Panc1 (cell line): ENCODE measurements at regions not wholly inside any gene's neighbourhood (a gene's known extent, or its start where the extent isn't known, plus 50 kb on each side); places are given as distances from the start of the nearest gene placed in this dataset.

Experiments used
- ATAC-seq: fragments of 200-7000 bp; cut with Tn5 transposase; 2 replicates; pipeline ENCODE4 v1.9.1; 2020; ENCODE audit warnings: mild to moderate bottlenecking, moderate library complexity
- BruUV-seq: library from RNA; stranded (reverse); fragments of 400-500 nt; replicated peaks from 2 replicates; lab custom pipeline; 2021; lab: Mats Ljungman, UMichigan
- CTCF ChIA-PET: fragments of 300-600 bp; sonication (Branson Sonifier 250); formaldehyde crosslinking; loops from one replicate; lab custom pipeline; 2022; ENCODE audit warnings: antibody characterized with exemption; lab: Charles Lee
- POLR2A ChIA-PET: fragments of 300-600 bp; sonication (Branson Sonifier 250); formaldehyde crosslinking; loops from one replicate; lab custom pipeline; 2022; ENCODE audit warnings: antibody characterized with exemption; lab: Charles Lee
- DNase-seq: peaks from one replicate; pipeline ENCODE4 v3.0.0-alpha.2; 2010; ENCODE audit warnings: low read depth, low spot score
- H3K27ac ChIP-seq: 2 replicates; pipeline ENCODE4 v1.5.1; 2011; ENCODE audit warnings: mild to moderate bottlenecking, low read length, inconsistent platforms
- H3K27me3 ChIP-seq: fragments of 200-500 bp; sonication (Bioruptor generic); 2 replicates; pipeline ENCODE4 v1.6.0; 2014; ENCODE audit warnings: low read length, inconsistent platforms; ENCODE audit not compliant: control insufficient read depth, insufficient read depth
- H3K36me3 ChIP-seq: fragments of 200-500 bp; sonication (Bioruptor generic); 2 replicates; pipeline ENCODE4 v1.5.1; 2014; ENCODE audit warnings: inconsistent platforms, mild to moderate bottlenecking, low read length, moderate library complexity; ENCODE audit not compliant: control insufficient read depth, insufficient read depth
- H3K4me1 ChIP-seq: 2 replicates; pipeline ENCODE4 v1.5.1; 2011; ENCODE audit warnings: inconsistent platforms, mild to moderate bottlenecking, low read length, moderate library complexity; ENCODE audit not compliant: control insufficient read depth, insufficient read depth
- H3K4me3 ChIP-seq, 2 experiments: 2 replicates each; pipeline ENCODE4 v1.5.1; 2011 to 2012; ENCODE audit warnings: low read depth in 2 of 2, low read length in 2 of 2, mild to moderate bottlenecking in 2 of 2, inconsistent platforms in 1 of 2, moderate library complexity in 1 of 2
- H3K9me3 ChIP-seq: fragments of 200-500 bp; sonication (Bioruptor generic); 2 replicates; pipeline ENCODE4 v1.5.1; 2014; ENCODE audit warnings: low read depth, mild to moderate bottlenecking, inconsistent platforms, low read length, moderate library complexity; ENCODE audit not compliant: control insufficient read depth, insufficient read depth
- POLR2AphosphoS5 ChIP-seq: IDR thresholded peaks from 2 replicates; pipeline ENCODE4 v1.6.1; 2012; ENCODE audit warnings: mild to moderate bottlenecking, low read depth, low read length, moderate library complexity
- SIN3A ChIP-seq: IDR thresholded peaks from 2 replicates; pipeline ENCODE4 v1.6.1; 2012; ENCODE audit warnings: low read depth, mild to moderate bottlenecking, low read length, moderate library complexity, borderline replicate concordance; ENCODE audit not compliant: insufficient read depth
- TCF7L2 ChIP-seq: IDR thresholded peaks from 2 replicates; pipeline ENCODE4 v1.6.1; 2011; ENCODE audit warnings: mild to moderate bottlenecking, low read depth, low read length, inconsistent platforms
- in situ Hi-C: cut with HindIII; loops from 2 replicates; pipeline ENCODE4 v1.10.0; 2016; ENCODE audit warnings: low sequenced_read_pairs, low pct_unique_long_range_greater_than_20kb
- intact Hi-C: fragments of 100-400 bp; cut with micrococcal nuclease; formaldehyde crosslinking; loops from one replicate; pipeline ENCODE4 v1.10.0; 2022; ENCODE audit not compliant: unreplicated experiment
- TF ChIP-seq, protein P1 (sequence below): fragments of 450-650 bp; IDR thresholded peaks from 2 replicates; pipeline ENCODE4 v1.5.1; 2017; ENCODE audit warnings: mild to moderate bottlenecking
- TF ChIP-seq, protein P2 (sequence below), 2 experiments: IDR thresholded peaks; 2 replicates each; pipeline ENCODE4 v1.6.1; 2011 to 2012; ENCODE audit warnings: low read depth in 2 of 2, control low read depth in 1 of 2, low read length in 1 of 2, mild to moderate bottlenecking in 1 of 2, moderate library complexity in 1 of 2; ENCODE audit not compliant: insufficient read depth in 1 of 2

DNA sequence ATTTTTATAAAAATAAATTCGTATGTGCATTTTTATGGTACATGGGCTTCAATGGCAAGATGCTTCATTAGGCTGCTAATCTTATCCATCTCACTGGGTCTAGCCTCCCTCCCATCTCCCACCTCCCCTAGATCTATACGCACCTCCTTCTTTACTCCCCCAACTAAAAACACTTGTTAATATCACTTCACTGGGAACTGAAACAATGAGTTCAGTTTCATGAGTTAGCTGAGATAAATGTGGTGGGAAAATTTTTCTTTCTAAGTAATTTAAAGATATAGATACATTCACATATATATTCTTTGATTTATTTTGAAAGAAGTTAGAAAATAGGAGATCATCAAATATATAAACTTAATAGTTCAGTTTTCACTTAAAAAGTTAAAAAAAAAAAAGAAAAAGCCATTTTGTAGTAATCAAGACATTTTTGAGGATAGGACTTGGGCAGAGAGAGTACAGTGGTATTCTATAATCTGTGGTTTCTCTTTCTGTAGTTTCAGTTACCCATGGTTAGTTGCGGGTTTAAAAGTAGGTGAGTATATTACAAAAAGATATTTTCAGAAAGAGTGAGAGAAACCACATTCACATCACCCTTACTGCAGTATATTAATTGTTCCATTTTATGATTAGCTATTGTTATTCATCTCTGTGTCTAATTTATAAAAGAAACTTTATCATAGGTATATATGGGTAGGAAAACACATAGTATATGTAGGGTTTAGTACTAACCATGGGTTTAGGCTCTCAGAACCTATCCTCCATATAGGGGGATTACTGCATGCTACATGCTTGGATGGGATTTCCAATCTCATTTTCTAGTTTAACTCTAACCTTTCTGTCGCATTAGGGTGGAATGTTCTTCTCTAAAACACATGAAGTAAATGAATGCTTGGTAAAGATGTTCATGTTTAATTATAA is 316.0 kb upstream of the CBLB start:
- CTCF ChIA-PET, result no interaction called here
- POLR2A ChIA-PET, result no interaction called here
- no peaks in the 10 kb centered on the region for H3K27me3 ChIP-seq
- no peak for ATAC-seq
- intact Hi-C loops, result no loop called here
- no peak overlapping the region for H3K4me3 ChIP-seq
- BruUV-seq, result no TSS peak
- in situ Hi-C loops, result no loop called here
- TF ChIP-seq, protein P1, sequence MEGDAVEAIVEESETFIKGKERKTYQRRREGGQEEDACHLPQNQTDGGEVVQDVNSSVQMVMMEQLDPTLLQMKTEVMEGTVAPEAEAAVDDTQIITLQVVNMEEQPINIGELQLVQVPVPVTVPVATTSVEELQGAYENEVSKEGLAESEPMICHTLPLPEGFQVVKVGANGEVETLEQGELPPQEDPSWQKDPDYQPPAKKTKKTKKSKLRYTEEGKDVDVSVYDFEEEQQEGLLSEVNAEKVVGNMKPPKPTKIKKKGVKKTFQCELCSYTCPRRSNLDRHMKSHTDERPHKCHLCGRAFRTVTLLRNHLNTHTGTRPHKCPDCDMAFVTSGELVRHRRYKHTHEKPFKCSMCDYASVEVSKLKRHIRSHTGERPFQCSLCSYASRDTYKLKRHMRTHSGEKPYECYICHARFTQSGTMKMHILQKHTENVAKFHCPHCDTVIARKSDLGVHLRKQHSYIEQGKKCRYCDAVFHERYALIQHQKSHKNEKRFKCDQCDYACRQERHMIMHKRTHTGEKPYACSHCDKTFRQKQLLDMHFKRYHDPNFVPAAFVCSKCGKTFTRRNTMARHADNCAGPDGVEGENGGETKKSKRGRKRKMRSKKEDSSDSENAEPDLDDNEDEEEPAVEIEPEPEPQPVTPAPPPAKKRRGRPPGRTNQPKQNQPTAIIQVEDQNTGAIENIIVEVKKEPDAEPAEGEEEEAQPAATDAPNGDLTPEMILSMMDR, result no peak
- TF ChIP-seq, protein P2, sequence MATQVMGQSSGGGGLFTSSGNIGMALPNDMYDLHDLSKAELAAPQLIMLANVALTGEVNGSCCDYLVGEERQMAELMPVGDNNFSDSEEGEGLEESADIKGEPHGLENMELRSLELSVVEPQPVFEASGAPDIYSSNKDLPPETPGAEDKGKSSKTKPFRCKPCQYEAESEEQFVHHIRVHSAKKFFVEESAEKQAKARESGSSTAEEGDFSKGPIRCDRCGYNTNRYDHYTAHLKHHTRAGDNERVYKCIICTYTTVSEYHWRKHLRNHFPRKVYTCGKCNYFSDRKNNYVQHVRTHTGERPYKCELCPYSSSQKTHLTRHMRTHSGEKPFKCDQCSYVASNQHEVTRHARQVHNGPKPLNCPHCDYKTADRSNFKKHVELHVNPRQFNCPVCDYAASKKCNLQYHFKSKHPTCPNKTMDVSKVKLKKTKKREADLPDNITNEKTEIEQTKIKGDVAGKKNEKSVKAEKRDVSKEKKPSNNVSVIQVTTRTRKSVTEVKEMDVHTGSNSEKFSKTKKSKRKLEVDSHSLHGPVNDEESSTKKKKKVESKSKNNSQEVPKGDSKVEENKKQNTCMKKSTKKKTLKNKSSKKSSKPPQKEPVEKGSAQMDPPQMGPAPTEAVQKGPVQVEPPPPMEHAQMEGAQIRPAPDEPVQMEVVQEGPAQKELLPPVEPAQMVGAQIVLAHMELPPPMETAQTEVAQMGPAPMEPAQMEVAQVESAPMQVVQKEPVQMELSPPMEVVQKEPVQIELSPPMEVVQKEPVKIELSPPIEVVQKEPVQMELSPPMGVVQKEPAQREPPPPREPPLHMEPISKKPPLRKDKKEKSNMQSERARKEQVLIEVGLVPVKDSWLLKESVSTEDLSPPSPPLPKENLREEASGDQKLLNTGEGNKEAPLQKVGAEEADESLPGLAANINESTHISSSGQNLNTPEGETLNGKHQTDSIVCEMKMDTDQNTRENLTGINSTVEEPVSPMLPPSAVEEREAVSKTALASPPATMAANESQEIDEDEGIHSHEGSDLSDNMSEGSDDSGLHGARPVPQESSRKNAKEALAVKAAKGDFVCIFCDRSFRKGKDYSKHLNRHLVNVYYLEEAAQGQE (IDR thresholded peaks at IDR 0.05; ENCODE audit: insufficient read depth in 1 of 2, low read depth in 2 of 2, low read length in 1 of 2), result no peak
- TF ChIP-seq SIN3A (no peak), POLR2AphosphoS5 (no peak), TCF7L2 (no peak)
- H3K9me3 ChIP-seq, result no peaks in the 10 kb centered on the region
- no peak overlapping the region for H3K27ac ChIP-seq
- DNase-seq, result no peak
- no peaks in the 10 kb centered on the region for H3K36me3 ChIP-seq
- no peaks in the 10 kb centered on the region for H3K4me1 ChIP-seq

DNA sequence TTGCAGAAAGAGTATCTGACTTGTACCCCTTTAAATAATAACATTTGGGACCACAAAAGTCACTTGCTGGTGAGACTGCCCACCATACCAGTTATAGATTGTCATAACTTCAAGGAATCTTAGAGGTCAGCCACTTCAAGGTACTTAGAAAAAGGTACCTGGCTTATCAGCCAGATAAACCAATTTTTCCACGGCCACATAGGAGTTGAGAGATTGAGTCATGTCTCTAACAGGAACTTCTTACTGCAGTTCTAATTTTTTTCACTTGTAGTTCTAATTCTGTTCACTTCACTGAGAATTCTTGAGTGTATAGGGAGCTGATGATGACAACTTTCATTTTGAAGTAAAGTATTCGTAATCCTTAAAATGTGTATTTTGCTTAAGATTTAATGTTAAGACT is 317.1 kb upstream of the CBLB start:
- no peaks in the 10 kb centered on the region for H3K36me3 ChIP-seq
- TF ChIP-seq SIN3A (no peak), POLR2AphosphoS5 (no peak), TCF7L2 (no peak)
- TF ChIP-seq, protein P1, result no peak
- TF ChIP-seq, protein P2 (IDR thresholded peaks at IDR 0.05; ENCODE audit: insufficient read depth in 1 of 2, low read depth in 2 of 2, low read length in 1 of 2), result no peak
- no peak for DNase-seq
- no peak for ATAC-seq
- H3K27me3 ChIP-seq, result no peaks in the 10 kb centered on the region
- H3K4me3 ChIP-seq, result no peak overlapping the region
- in situ Hi-C loops, result no loop called here
- intact Hi-C loops, result no loop called here
- BruUV-seq, result no TSS peak
- no peaks in the 10 kb centered on the region for H3K4me1 ChIP-seq
- ChIA-PET CTCF (no interaction called here), POLR2A (no interaction called here)
- H3K27ac ChIP-seq, result no peak overlapping the region
- H3K9me3 ChIP-seq, result no peaks in the 10 kb centered on the region
